ENCODE measurements at regions not wholly inside any gene's neighbourhood (a gene's known extent, or its start where the extent isn't known, plus 50 kb on each side); places are given as distances from the start of the nearest gene placed in this dataset.

DNA sequence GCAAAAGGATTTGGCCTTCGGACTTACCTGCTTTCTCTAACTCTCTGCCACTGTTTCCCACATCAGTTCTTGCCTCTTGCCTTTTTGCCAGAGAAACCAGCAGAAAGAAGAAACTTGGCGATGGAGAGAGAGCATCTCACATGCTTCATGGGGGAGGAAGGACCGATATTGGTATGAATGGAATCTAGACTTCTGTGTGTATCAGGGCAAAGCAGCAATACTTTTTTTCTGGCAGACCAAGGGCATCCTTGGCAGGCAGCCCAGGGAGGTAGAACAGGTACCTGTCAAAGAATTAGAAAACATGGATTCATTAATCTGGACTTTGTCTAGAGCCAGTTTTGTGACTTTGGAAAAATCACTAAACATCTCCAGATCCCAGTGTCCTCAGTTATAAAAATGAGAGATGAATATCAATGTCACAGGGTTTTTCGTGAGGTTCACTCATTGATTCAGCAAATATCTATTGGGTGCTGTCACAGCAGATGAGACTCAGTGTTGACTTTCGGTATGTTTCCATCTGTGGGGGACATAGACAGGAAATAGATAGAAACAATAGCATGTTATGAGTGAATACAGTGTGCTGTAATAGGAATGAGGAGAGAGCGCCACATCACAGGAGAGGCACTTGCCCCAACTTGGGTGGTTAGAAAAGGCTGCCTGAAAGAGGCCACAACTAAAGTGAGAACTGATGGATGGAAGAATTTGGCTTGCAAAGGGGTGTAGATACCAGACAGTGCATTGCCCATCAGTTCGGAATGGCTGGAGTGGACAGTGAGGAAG lies 114.1 kb downstream of the CD83 start:
- no peak overlapping the region for H3K4me3 ChIP-seq (ENCODE audit: low read depth, low read length)
- Mint-ChIP-seq H3K4me1 (ENCODE audit: low read depth, unreplicated experiment) (no peaks in the 10 kb centered on the region), H3K27me3 (ENCODE audit: insufficient read depth, unreplicated experiment) (no peaks in the 10 kb centered on the region), H3K36me3 (ENCODE audit: insufficient read depth, unreplicated experiment) (no peaks in the 10 kb centered on the region), H3K9me3 (ENCODE audit: unreplicated experiment) (peaks cover 11% of the 10 kb centered on the region), H3K27ac (ENCODE audit: unreplicated experiment) (no peak overlapping the region), H3K4me3 (ENCODE audit: unreplicated experiment) (no peak overlapping the region)
- BruUV-seq (replicated peaks): no TSS peak
- no peaks in the 10 kb centered on the region for H3K36me3 ChIP-seq (ENCODE audit: control insufficient read depth, insufficient read depth, low read length)
- H3K27me3 ChIP-seq (replicated peaks; ENCODE audit: control insufficient read depth, insufficient read depth, low read length): no peaks in the 10 kb centered on the region
- H3K9me3 ChIP-seq: no peaks in the 10 kb centered on the region
- ChIA-PET POLR2A (no interaction called here), CTCF (no interaction called here)
- no peaks in the 10 kb centered on the region for H3K4me1 ChIP-seq
- TF ChIP-seq, protein P1, sequence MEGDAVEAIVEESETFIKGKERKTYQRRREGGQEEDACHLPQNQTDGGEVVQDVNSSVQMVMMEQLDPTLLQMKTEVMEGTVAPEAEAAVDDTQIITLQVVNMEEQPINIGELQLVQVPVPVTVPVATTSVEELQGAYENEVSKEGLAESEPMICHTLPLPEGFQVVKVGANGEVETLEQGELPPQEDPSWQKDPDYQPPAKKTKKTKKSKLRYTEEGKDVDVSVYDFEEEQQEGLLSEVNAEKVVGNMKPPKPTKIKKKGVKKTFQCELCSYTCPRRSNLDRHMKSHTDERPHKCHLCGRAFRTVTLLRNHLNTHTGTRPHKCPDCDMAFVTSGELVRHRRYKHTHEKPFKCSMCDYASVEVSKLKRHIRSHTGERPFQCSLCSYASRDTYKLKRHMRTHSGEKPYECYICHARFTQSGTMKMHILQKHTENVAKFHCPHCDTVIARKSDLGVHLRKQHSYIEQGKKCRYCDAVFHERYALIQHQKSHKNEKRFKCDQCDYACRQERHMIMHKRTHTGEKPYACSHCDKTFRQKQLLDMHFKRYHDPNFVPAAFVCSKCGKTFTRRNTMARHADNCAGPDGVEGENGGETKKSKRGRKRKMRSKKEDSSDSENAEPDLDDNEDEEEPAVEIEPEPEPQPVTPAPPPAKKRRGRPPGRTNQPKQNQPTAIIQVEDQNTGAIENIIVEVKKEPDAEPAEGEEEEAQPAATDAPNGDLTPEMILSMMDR (IDR thresholded peaks at IDR 0.05; ENCODE audit: insufficient read depth in 1 of 2, low read depth in 1 of 2, low read length in 1 of 2, severe bottlenecking in 1 of 2, unreplicated experiment in 1 of 2): no peak
- DNase-seq: no peak
- intact Hi-C loops (cut with micrococcal nuclease; ENCODE audit: unreplicated experiment): no loop called here

DNA sequence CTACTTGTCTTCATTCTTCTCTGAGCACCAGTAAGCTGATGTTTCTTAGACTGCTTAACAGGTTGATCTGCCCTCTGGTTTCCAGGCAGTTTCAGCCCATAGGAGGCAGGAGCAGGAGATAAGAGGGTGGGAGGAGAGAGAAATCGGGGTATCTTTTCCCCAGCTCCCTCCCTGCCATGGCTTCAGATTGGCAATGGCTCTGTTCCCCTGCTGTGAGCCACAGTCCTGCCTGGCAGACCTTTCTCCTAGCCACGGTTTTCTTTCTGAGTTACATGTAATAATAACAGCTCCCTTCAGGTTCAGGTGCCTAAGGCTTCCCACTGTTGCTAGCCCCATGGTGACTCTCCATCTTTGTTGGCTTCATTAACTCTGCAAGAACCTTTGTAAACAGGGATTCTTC lies 115.3 kb downstream of the CD83 start:
- CTCF ChIA-PET: no interaction called here
- no peaks in the 10 kb centered on the region for H3K4me1 ChIP-seq
- no peaks in the 10 kb centered on the region for H3K36me3 ChIP-seq (ENCODE audit: control insufficient read depth, insufficient read depth, low read length)
- BruUV-seq (replicated peaks): no TSS peak
- Mint-ChIP-seq H3K36me3 (ENCODE audit: insufficient read depth, unreplicated experiment) (no peaks in the 10 kb centered on the region), H3K4me3 (ENCODE audit: unreplicated experiment) (no peak overlapping the region), H3K27ac (ENCODE audit: unreplicated experiment) (no peak overlapping the region), H3K9me3 (ENCODE audit: unreplicated experiment) (no peaks in the 10 kb centered on the region), H3K4me1 (ENCODE audit: low read depth, unreplicated experiment) (no peaks in the 10 kb centered on the region), H3K27me3 (ENCODE audit: insufficient read depth, unreplicated experiment) (no peaks in the 10 kb centered on the region)
- TF ChIP-seq, protein P1 (IDR thresholded peaks at IDR 0.05; ENCODE audit: insufficient read depth in 1 of 2, low read depth in 1 of 2, low read length in 1 of 2, severe bottlenecking in 1 of 2, unreplicated experiment in 1 of 2): no peak
- no peaks in the 10 kb centered on the region for H3K9me3 ChIP-seq
- POLR2A ChIA-PET: no interaction called here
- DNase-seq: no peak
- intact Hi-C loops (cut with micrococcal nuclease; ENCODE audit: unreplicated experiment): no loop called here
- H3K4me3 ChIP-seq (ENCODE audit: low read depth, low read length): no peak overlapping the region
- no peaks in the 10 kb centered on the region for H3K27me3 ChIP-seq (replicated peaks; ENCODE audit: control insufficient read depth, insufficient read depth, low read length)

DNA sequence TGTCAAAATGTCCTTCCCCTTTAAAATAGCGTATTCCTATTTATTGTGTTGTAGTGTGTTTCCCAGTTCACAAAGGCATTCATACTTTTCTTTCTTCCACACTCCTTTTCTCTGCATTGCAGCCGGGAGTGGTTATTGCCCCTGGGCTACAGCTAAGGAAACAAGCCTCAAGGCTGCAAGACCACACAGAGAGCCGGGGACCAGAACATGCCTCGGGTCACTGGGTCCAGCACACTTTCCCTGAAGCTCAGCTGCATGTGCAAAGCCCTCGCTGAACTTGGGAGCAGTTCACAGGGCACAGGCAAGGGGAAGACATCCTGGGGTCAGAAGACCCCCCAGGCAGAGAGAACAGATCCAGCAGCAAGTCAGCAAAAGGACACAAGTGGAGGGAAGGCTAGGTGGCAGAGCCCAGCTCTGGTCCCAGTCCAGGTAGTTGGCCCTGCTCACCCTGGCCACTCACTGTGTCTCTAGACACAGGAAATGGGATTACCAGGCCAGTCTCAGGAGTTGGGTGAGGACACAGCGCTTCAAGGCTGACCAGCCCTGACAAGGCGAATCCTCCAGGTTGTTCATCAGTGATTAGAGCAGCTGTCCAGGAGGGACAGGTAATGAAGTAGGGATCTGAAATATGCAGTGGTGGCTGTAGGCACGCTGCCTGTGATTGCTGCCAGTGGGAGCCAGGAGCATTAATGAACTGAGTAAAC lies 118.2 kb downstream of the CD83 start:
- H3K4me1 Mint-ChIP-seq (ENCODE audit: low read depth, unreplicated experiment): no peaks in the 10 kb centered on the region
- TF ChIP-seq, protein P1 (IDR thresholded peaks at IDR 0.05; ENCODE audit: insufficient read depth in 1 of 2, low read depth in 1 of 2, low read length in 1 of 2, severe bottlenecking in 1 of 2, unreplicated experiment in 1 of 2): no peak
- H3K36me3 ChIP-seq (ENCODE audit: control insufficient read depth, insufficient read depth, low read length): no peaks in the 10 kb centered on the region
- H3K36me3 Mint-ChIP-seq (ENCODE audit: insufficient read depth, unreplicated experiment): no peaks in the 10 kb centered on the region
- H3K27me3 Mint-ChIP-seq (ENCODE audit: insufficient read depth, unreplicated experiment): no peaks in the 10 kb centered on the region
- BruUV-seq (replicated peaks): no TSS peak
- H3K27ac Mint-ChIP-seq (ENCODE audit: unreplicated experiment): no peak overlapping the region
- H3K9me3 Mint-ChIP-seq (ENCODE audit: unreplicated experiment): no peaks in the 10 kb centered on the region
- no peak for DNase-seq
- CTCF ChIA-PET: no interaction called here
- POLR2A ChIA-PET: no interaction called here
- no peak overlapping the region for H3K4me3 ChIP-seq (ENCODE audit: low read depth, low read length)
- no peak overlapping the region for H3K4me3 Mint-ChIP-seq (ENCODE audit: unreplicated experiment)
- H3K4me1 ChIP-seq: no peaks in the 10 kb centered on the region
- H3K9me3 ChIP-seq: no peaks in the 10 kb centered on the region
- intact Hi-C loops (cut with micrococcal nuclease; ENCODE audit: unreplicated experiment): no loop called here
- H3K27me3 ChIP-seq (replicated peaks; ENCODE audit: control insufficient read depth, insufficient read depth, low read length): no peaks in the 10 kb centered on the region

Data from Caco-2 (cell line).